ENCODE measurements at regions not wholly inside any gene's neighbourhood (a gene's known extent, or its start where the extent isn't known, plus 50 kb on each side); places are given as distances from the start of the nearest gene placed in this dataset.

DNA sequence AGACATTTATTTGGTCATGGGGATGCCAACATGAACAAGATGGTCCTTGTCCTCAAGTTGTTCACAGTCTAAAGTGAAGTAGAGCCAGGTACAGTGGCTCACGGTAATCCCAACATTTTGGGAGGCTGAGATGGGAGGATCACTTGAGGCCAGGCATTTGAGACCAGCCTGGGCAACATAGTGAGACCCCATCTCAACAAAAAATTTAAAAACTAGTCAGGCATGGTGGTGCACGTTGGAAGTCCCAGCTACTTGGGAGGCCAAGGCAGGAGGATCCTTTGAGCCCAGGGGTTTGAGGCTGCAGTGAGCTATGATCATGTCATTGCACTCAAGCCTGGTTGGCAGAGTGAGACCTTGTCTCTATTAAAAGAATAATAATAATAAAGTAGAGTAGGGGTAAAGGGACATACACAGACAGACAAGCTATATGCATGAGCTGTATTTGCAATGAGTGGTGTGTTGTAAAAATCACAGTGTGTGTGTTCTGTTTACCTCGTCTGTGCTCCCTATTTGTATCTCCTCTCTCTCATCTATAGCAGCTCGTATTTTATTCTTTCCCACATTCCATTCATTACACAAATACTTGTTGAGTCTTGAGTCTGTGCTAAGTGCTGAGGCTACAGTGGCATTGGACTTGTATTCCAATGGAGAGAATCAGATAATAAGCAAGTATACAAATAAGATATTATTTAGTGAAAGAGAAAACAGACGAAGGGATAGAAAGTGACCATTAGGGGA lies 73.9 kb upstream of the DHX40 start:
- TF ChIP-seq IRF9 (CRISPR knock-in tag; IDR thresholded peaks at IDR 0.05; ENCODE audit: borderline replicate concordance) (no peak), FOXP4 (CRISPR knock-in tag; IDR thresholded peaks at IDR 0.05) (no peak), ZBTB42 (CRISPR knock-in tag; IDR thresholded peaks at IDR 0.05) (no peak), ESRRA (CRISPR knock-in tag; IDR thresholded peaks at IDR 0.05; ENCODE audit: low read depth) (no peak), POLR2A (IDR thresholded peaks at IDR 0.05; ENCODE audit: insufficient read depth in 1 of 2, low read depth in 2 of 2, low read length in 2 of 2) (no peak), SRSF4 (IDR thresholded peaks at IDR 0.05; ENCODE audit: low read depth, low read length, poor library complexity, severe bottlenecking) (no peak)
